Endothelial cell of umbilical vein (primary cell): ENCODE measurements at regions not wholly inside any gene's neighbourhood (a gene's known extent, or its start where the extent isn't known, plus 50 kb on each side); places are given as distances from the start of the nearest gene placed in this dataset.

Experiments used
- BruUV-seq: library from RNA; stranded (reverse); fragments of 400-500 nt; replicated peaks from 2 replicates; lab custom pipeline; 2021; lab: Mats Ljungman, UMichigan
- CTCF ChIA-PET: fragments of 300-600, 350-600 bp; sonication (Branson Sonifier 250); formaldehyde crosslinking; loops from one replicate; lab custom pipeline; 2021; ENCODE audit warnings: antibody characterized with exemption, inconsistent platforms; lab: Charles Lee
- POLR2A ChIA-PET: fragments of 300-600, 350-600 bp; sonication (Branson Sonifier 250); formaldehyde crosslinking; loops from one replicate; lab custom pipeline; 2021; ENCODE audit warnings: antibody characterized with exemption, inconsistent platforms; lab: Charles Lee
- DNase-seq: peaks from one replicate; pipeline ENCODE4 v3.0.0-alpha.2; 2011; ENCODE audit warnings: low read depth, low spot score
- FAIRE-seq: peaks from 2 replicates; lab custom pipeline; 2011; peaks lifted over from hg19 to GRCh38; lab: Jason Lieb, UNC
- H2AFZ ChIP-seq: 2 replicates; pipeline ENCODE4 v1.6.0; 2012; ENCODE audit warnings: low read depth, low read length, control low read depth, inconsistent platforms
- H3K27ac ChIP-seq: 2 replicates; pipeline ENCODE4 v1.5.1; 2011; ENCODE audit warnings: low read depth, mild to moderate bottlenecking, control low read depth, low read length, moderate library complexity; ENCODE audit not compliant: insufficient read depth
- H3K27me3 ChIP-seq, 2 experiments: 2 replicates each; pipeline versions ENCODE4 v1.6.0 to v1.6.1; 2011; ENCODE audit warnings: low read length in 2 of 2, mixed read lengths in 1 of 2; ENCODE audit not compliant: control insufficient read depth in 2 of 2, insufficient read depth in 2 of 2
- H3K36me3 ChIP-seq, 2 experiments: 2 replicates in 1 of 2; 3 replicates in 1 of 2; pipeline ENCODE4 v1.5.1; 2011; ENCODE audit warnings: low read length in 2 of 2, mild to moderate bottlenecking in 1 of 2, moderate library complexity in 1 of 2; ENCODE audit not compliant: control insufficient read depth in 2 of 2, insufficient read depth in 2 of 2; ENCODE audit errors: extremely low read depth in 1 of 2
- H3K4me1 ChIP-seq: 3 replicates; pipeline ENCODE4 v1.5.1; 2011; ENCODE audit warnings: mild to moderate bottlenecking, low read length; ENCODE audit not compliant: control insufficient read depth, insufficient read depth; ENCODE audit errors: extremely low read depth
- H3K4me2 ChIP-seq: 2 replicates; pipeline ENCODE4 v1.6.1; 2011; ENCODE audit warnings: low read length, control low read depth, mixed read lengths; ENCODE audit not compliant: insufficient read depth
- H3K4me3 ChIP-seq, 3 experiments: fragments of 200-600 bp in 1 of 3; sonication (generic), shearing (Covaris generic) in 1 of 3; replicated peaks in 1 of 3; 2 replicates each; pipeline ENCODE4 v1.5.1; 2011 to 2016; ENCODE audit warnings: control low read depth in 3 of 3, low read length in 3 of 3, mild to moderate bottlenecking in 2 of 3, inconsistent platforms in 1 of 3, low read depth in 1 of 3, moderate library complexity in 1 of 3; ENCODE audit not compliant: insufficient read depth in 1 of 3
- H3K79me2 ChIP-seq: 2 replicates; pipeline ENCODE4 v1.6.0; 2012; ENCODE audit warnings: low read length, inconsistent platforms; ENCODE audit not compliant: control insufficient read depth, insufficient read depth
- H3K9ac ChIP-seq: replicated peaks from 2 replicates; pipeline ENCODE3; 2011; ENCODE audit warnings: low read length, control low read depth; ENCODE audit not compliant: insufficient read depth; ENCODE audit errors: extremely low read depth
- H3K9me1 ChIP-seq: replicated peaks from 3 replicates; pipeline ENCODE4 v1.6.0; 2011; ENCODE audit warnings: mild to moderate bottlenecking, low read length; ENCODE audit not compliant: control insufficient read depth, insufficient read depth; ENCODE audit errors: extremely low read depth
- H3K9me3 ChIP-seq: replicated peaks from 2 replicates; pipeline ENCODE4 v1.5.1; 2012; ENCODE audit warnings: low read length, inconsistent platforms; ENCODE audit not compliant: control insufficient read depth, insufficient read depth
- H4K20me1 ChIP-seq: replicated peaks from 2 replicates; pipeline ENCODE3; 2011; ENCODE audit warnings: mild to moderate bottlenecking, low read length; ENCODE audit not compliant: control insufficient read depth, insufficient read depth; ENCODE audit errors: extremely low read depth
- CTCF ChIP-seq, 2 donors: IDR thresholded peaks; 1 replicate in 1 of 2; 2 replicates in 1 of 2; pipeline ENCODE4 v1.5.1; 2011; ENCODE audit warnings: low read length in 2 of 2, mild to moderate bottlenecking in 2 of 2, moderate library complexity in 2 of 2, control low read depth in 1 of 2, inconsistent platforms in 1 of 2, low read depth in 1 of 2; ENCODE audit not compliant: insufficient read depth in 1 of 2; ENCODE audit errors: extremely low read depth in 1 of 2
- EZH2 ChIP-seq: IDR thresholded peaks from 2 replicates; pipeline ENCODE4 v1.6.1; 2012; ENCODE audit warnings: borderline replicate concordance, low read depth, mild to moderate bottlenecking, moderate library complexity, low read length, inconsistent platforms; ENCODE audit not compliant: severe bottlenecking
- FOS ChIP-seq: IDR thresholded peaks from 2 replicates; pipeline ENCODE4 v1.6.1; 2011; ENCODE audit warnings: mild to moderate bottlenecking, low read length, moderate library complexity, borderline replicate concordance; ENCODE audit not compliant: insufficient read depth
- GATA2 ChIP-seq: IDR thresholded peaks from 2 replicates; pipeline ENCODE4 v1.7.0; 2011; ENCODE audit warnings: low read depth, mild to moderate bottlenecking, moderate library complexity, mixed read lengths, low read length; ENCODE audit not compliant: insufficient read length, insufficient read depth
- JUN ChIP-seq: IDR thresholded peaks from 2 replicates; pipeline ENCODE4 v1.6.1; 2011; ENCODE audit warnings: borderline replicate concordance, low read depth; ENCODE audit not compliant: insufficient read length, insufficient read depth
- MAX ChIP-seq: IDR thresholded peaks from 2 replicates; pipeline ENCODE4 v1.6.1; 2011; ENCODE audit not compliant: insufficient read depth, insufficient read length
- MYC ChIP-seq: IDR thresholded peaks from one replicate; pipeline ENCODE4 v1.6.1; 2011; ENCODE audit warnings: mild to moderate bottlenecking, low read depth, low read length
- POLR2A ChIP-seq: IDR thresholded peaks from 2 replicates; pipeline ENCODE4 v1.6.1; 2012; ENCODE audit warnings: low read depth, mild to moderate bottlenecking, control low read depth, low read length
- POLR2AphosphoS5 ChIP-seq: IDR thresholded peaks from 2 replicates; pipeline ENCODE4 v1.6.1; 2012; ENCODE audit warnings: low read depth, mild to moderate bottlenecking, control low read depth, low read length, moderate library complexity; ENCODE audit not compliant: insufficient read depth
- dilution Hi-C: fragments of 300-500 bp; cut with MboI; formaldehyde crosslinking; loops from one replicate; pipeline ENCODE4 v1.15.0; 2019; ENCODE audit warnings: low sequenced_read_pairs; ENCODE audit not compliant: extremely low pct_ligation_motif_present
- intact Hi-C: fragments of 100-400 bp; cut with micrococcal nuclease; formaldehyde crosslinking; loops from one replicate; pipeline ENCODE4 v1.10.0; 2022

DNA sequence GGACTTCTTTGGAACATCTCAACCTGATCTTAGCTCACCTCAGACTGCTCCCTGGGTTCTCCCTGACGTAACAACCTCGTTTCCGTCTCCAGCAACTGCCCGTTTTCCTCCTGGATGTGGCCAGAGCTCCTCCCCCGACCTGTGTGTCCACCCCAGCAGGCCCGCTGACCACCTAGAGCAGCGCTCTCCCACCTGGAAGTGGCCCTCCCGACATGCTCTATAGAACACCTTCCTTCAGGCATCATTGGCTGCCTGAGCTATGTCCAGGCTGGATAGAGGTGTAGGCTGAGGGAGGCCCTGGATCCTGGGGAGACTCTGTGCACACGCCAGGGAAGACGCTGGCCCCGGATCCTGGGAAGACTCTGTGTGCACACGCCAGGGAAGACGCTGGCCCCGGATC, 81.3 kb downstream of the TEX29 start:
- Histone ChIP-seq H2AFZ (no peak overlapping the region), H3K36me3 (no peaks in the 10 kb centered on the region), H4K20me1 (no peaks in the 10 kb centered on the region), H3K4me1 (no peaks in the 10 kb centered on the region), H3K27ac (no peak overlapping the region), H3K9me1 (no peaks in the 10 kb centered on the region), H3K79me2 (no peaks in the 10 kb centered on the region), H3K9me3 (no peaks in the 10 kb centered on the region), H3K9ac (no peak overlapping the region), H3K4me3 (no peak overlapping the region), H3K4me2 (no peak overlapping the region), H3K27me3 (no peaks in the 10 kb centered on the region)
- DNase-seq (no peak), FAIRE-seq (no peak)
- TF ChIP-seq MYC (no peak), FOS (no peak), GATA2 (no peak), CTCF (IDR thresholded peaks at IDR 0.05; ENCODE audit: extremely low read depth in 1 of 2, insufficient read depth in 1 of 2, low read depth in 1 of 2, low read length in 2 of 2) (no peak), POLR2AphosphoS5 (no peak), JUN (no peak), EZH2 (no peak), POLR2A (no peak), MAX (no peak)
- CTCF ChIA-PET = no interaction called here
- dilution Hi-C loops = no loop called here
- intact Hi-C loops = no loop called here
- POLR2A ChIA-PET = no interaction called here
- BruUV-seq = no TSS peak
